ENCODE measurements at regions not wholly inside any gene's neighbourhood (a gene's known extent, or its start where the extent isn't known, plus 50 kb on each side); places are given as distances from the start of the nearest gene placed in this dataset.

- H3K9me3 Mint-ChIP-seq, result no peaks in the 10 kb centered on the region
Measured at GRCh38 chr1:213690341-213690917, 297.3 kb upstream of the PROX1 start.

GRCh38 chr1:213692321-213692720 lies 295.5 kb upstream of the PROX1 start:
- H3K4me1 Mint-ChIP-seq, result peaks cover 11% of the 10 kb centered on the region
- no peaks in the 10 kb centered on the region for H3K9me3 Mint-ChIP-seq
- Histone ChIP-seq H4K20me1 (ENCODE audit: low read depth) (no peaks in the 10 kb centered on the region), H3F3A (ENCODE audit: low read depth) (no peaks in the 10 kb centered on the region), H3K36me3 (no peaks in the 10 kb centered on the region), H3K9me3 (ENCODE audit: low read depth) (no peaks in the 10 kb centered on the region), H3K79me2 (ENCODE audit: low read depth) (no peaks in the 10 kb centered on the region), H3K4me1 (peaks cover 8% of the 10 kb centered on the region), H3K9ac (no peak overlapping the region), H2AFZ (replicated peaks) (no peak overlapping the region), H3K27me3 (no peaks in the 10 kb centered on the region), H3K4me3 (no peak overlapping the region), H3K27ac (no peak overlapping the region), H3K4me2 (no peak overlapping the region)
- H3K36me3 Mint-ChIP-seq, result no peaks in the 10 kb centered on the region
- H3K27ac Mint-ChIP-seq, result no peak overlapping the region
- H3K4me3 Mint-ChIP-seq, result no peak overlapping the region
- DNase-seq (ENCODE audit: low spot score), result no peak
- peaks cover 4% of the 10 kb centered on the region for H3K27me3 Mint-ChIP-seq (ENCODE audit: insufficient read depth, low read depth)
- TF ChIP-seq EZH2phosphoT487 (IDR thresholded peaks at IDR 0.05) (no peak), EZH2 (IDR thresholded peaks at IDR 0.05) (no peak)

More at GRCh38 chr1:213690341-213690917, 297.3 kb upstream of the PROX1 start:
- no peak overlapping the region for H3K4me2 ChIP-seq
- peaks cover 4% of the 10 kb centered on the region for H3K27me3 Mint-ChIP-seq (ENCODE audit: insufficient read depth, low read depth)
- no peaks in the 10 kb centered on the region for H4K20me1 ChIP-seq (ENCODE audit: low read depth)
- no peak overlapping the region for H3K4me3 Mint-ChIP-seq
- H3K36me3 Mint-ChIP-seq, result no peaks in the 10 kb centered on the region
- H3K27ac Mint-ChIP-seq, result no peak overlapping the region
- no peak overlapping the region for H3K9ac ChIP-seq
- H3K4me1 ChIP-seq, result peaks cover 8% of the 10 kb centered on the region
- DNase-seq (ENCODE audit: low spot score), result no peak
- H3K27ac ChIP-seq, result no peak overlapping the region
- TF ChIP-seq EZH2phosphoT487 (IDR thresholded peaks at IDR 0.05) (no peak), EZH2 (IDR thresholded peaks at IDR 0.05) (no peak), CTCF (IDR thresholded peaks at IDR 0.05) (no peak)
- no peaks in the 10 kb centered on the region for H3K36me3 ChIP-seq
- H3K4me1 Mint-ChIP-seq, result peaks cover 11% of the 10 kb centered on the region
- no peaks in the 10 kb centered on the region for H3K9me3 ChIP-seq (ENCODE audit: low read depth)
- H3K4me3 ChIP-seq, result no peak overlapping the region
- no peaks in the 10 kb centered on the region for H3K27me3 ChIP-seq
- H3K79me2 ChIP-seq (ENCODE audit: low read depth), result no peaks in the 10 kb centered on the region
- H2AFZ ChIP-seq (replicated peaks), result no peak overlapping the region
- no peaks in the 10 kb centered on the region for H3F3A ChIP-seq (ENCODE audit: low read depth)

GRCh38 chr1:213693864-213694263 lies 293.9 kb upstream of the PROX1 start:
- H3K9me3 Mint-ChIP-seq, result no peaks in the 10 kb centered on the region
- Histone ChIP-seq H4K20me1 (ENCODE audit: low read depth) (no peaks in the 10 kb centered on the region), H2AFZ (replicated peaks) (no peak overlapping the region), H3K9me3 (ENCODE audit: low read depth) (no peaks in the 10 kb centered on the region), H3K27ac (no peak overlapping the region), H3K4me2 (peak overlapping the region; percentile 45), H3K79me2 (ENCODE audit: low read depth) (no peaks in the 10 kb centered on the region), H3K4me3 (no peak overlapping the region), H3K9ac (no peak overlapping the region), H3K36me3 (no peaks in the 10 kb centered on the region), H3K4me1 (peaks cover 8% of the 10 kb centered on the region), H3F3A (ENCODE audit: low read depth) (no peaks in the 10 kb centered on the region), H3K27me3 (no peaks in the 10 kb centered on the region)
- no peaks in the 10 kb centered on the region for H3K36me3 Mint-ChIP-seq
- peaks cover 11% of the 10 kb centered on the region for H3K4me1 Mint-ChIP-seq
- H3K27ac Mint-ChIP-seq, result no peak overlapping the region
- DNase-seq (ENCODE audit: low spot score), result peak; percentile 24
- TF ChIP-seq CTCF (IDR thresholded peaks at IDR 0.05) (no peak), EZH2 (IDR thresholded peaks at IDR 0.05) (no peak), EZH2phosphoT487 (IDR thresholded peaks at IDR 0.05) (no peak)
- H3K27me3 Mint-ChIP-seq (ENCODE audit: insufficient read depth, low read depth), result peaks cover 2% of the 10 kb centered on the region
- no peak overlapping the region for H3K4me3 Mint-ChIP-seq

- H3K4me2 ChIP-seq, result no peak overlapping the region
- Mint-ChIP-seq H3K4me1 (no peaks in the 10 kb centered on the region), H3K4me3 (no peak overlapping the region), H3K27ac (no peak overlapping the region), H3K36me3 (no peaks in the 10 kb centered on the region), H3K9me3 (no peaks in the 10 kb centered on the region), H3K27me3 (ENCODE audit: insufficient read depth, low read depth) (peaks cover 2% of the 10 kb centered on the region)
- no peak for DNase-seq (ENCODE audit: low spot score)
- no peak overlapping the region for H3K4me3 ChIP-seq
- no peak overlapping the region for H2AFZ ChIP-seq (replicated peaks)
- no peak overlapping the region for H3K9ac ChIP-seq
- H3K9me3 ChIP-seq (ENCODE audit: low read depth), result no peaks in the 10 kb centered on the region
- peaks cover 8% of the 10 kb centered on the region for H3K4me1 ChIP-seq
- no peaks in the 10 kb centered on the region for H3K36me3 ChIP-seq
- no peak for TF ChIP-seq CTCF (IDR thresholded peaks at IDR 0.05)
- no peak for TF ChIP-seq EZH2 (IDR thresholded peaks at IDR 0.05)
- no peak for TF ChIP-seq EZH2phosphoT487 (IDR thresholded peaks at IDR 0.05)
- H3K79me2 ChIP-seq (ENCODE audit: low read depth), result no peaks in the 10 kb centered on the region
- no peak overlapping the region for H3K27ac ChIP-seq
- H3K27me3 ChIP-seq, result no peaks in the 10 kb centered on the region
- H4K20me1 ChIP-seq (ENCODE audit: low read depth), result no peaks in the 10 kb centered on the region
- no peaks in the 10 kb centered on the region for H3F3A ChIP-seq (ENCODE audit: low read depth)
Measured at GRCh38 chr1:213697192-213697802, 290.5 kb upstream of the PROX1 start.

Measured in neural progenitor cell (in vitro differentiated cells).